BLaER1 (cell line): ENCODE measurements at regions not wholly inside any gene's neighbourhood (a gene's known extent, or its start where the extent isn't known, plus 50 kb on each side); places are given as distances from the start of the nearest gene placed in this dataset.

Experiments used
- H3K27ac ChIP-seq: shearing (Covaris generic); formaldehyde crosslinking; 2 replicates; pipeline ENCODE4 v1.8.1; 2022
- H3K27me3 ChIP-seq: shearing (Covaris generic); formaldehyde crosslinking; 2 replicates; pipeline ENCODE4 v1.8.1; 2022
- H3K36me3 ChIP-seq: shearing (Covaris generic); formaldehyde crosslinking; 2 replicates; pipeline ENCODE4 v1.8.1; 2022
- H3K4me1 ChIP-seq: shearing (Covaris generic); formaldehyde crosslinking; 2 replicates; pipeline ENCODE4 v1.8.1; 2022
- H3K4me2 ChIP-seq: shearing (Covaris generic); formaldehyde crosslinking; 2 replicates; pipeline ENCODE4 v1.8.1; 2022
- H3K4me3 ChIP-seq: shearing (Covaris generic); formaldehyde crosslinking; 2 replicates; pipeline ENCODE4 v1.8.1; 2022
- H3K9ac ChIP-seq: shearing (Covaris generic); formaldehyde crosslinking; 2 replicates; pipeline ENCODE4 v1.8.1; 2022
- H3K9me3 ChIP-seq: shearing (Covaris generic); formaldehyde crosslinking; 2 replicates; pipeline ENCODE4 v1.8.1; 2022
- H4K20me1 ChIP-seq: shearing (Covaris generic); formaldehyde crosslinking; 2 replicates; pipeline ENCODE4 v1.8.1; 2022
- Cebpa-rat ChIP-seq: shearing (Covaris generic); IDR thresholded peaks from 2 replicates; pipeline ENCODE4 v1.8.1; 2022

DNA sequence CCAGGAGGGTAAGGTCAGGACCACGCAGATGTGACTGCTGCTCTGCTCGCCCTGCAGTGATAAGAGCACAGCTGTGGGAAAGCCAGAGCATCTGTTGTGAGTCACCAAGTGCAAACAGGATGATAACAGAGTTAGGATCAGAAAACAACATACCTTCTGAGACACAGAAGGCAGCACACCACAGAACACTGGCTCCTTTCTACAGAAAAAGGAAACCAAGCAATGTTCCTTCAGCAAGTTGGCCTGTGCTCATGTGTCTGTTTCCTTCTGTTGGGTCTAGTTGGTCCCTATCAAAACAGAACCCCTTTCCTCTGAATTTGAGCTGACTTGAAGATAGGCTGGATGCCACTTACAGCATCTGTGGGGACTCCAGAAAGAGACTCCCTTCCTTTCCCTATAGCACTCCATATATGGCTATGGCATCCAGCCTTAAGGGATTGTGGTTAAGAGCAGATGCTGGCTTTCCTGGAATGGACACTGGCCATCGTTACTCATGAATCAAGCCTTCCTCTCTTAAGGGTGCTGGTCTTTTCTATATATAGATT is 440.7 kb upstream of the THBS1 start:
- Histone ChIP-seq H3K9ac (no peak overlapping the region), H3K9me3 (no peaks in the 10 kb centered on the region), H3K27me3 (no peaks in the 10 kb centered on the region), H3K4me1 (peaks cover 7% of the 10 kb centered on the region; the same call in 1 of the 2 replicates), H3K27ac (no peak overlapping the region), H3K36me3 (no peaks in the 10 kb centered on the region), H4K20me1 (no peaks in the 10 kb centered on the region), H3K4me3 (no peak overlapping the region), H3K4me2 (no peak overlapping the region)
- no peak for TF ChIP-seq Cebpa-rat

- Histone ChIP-seq H3K36me3 (no peaks in the 10 kb centered on the region), H4K20me1 (no peaks in the 10 kb centered on the region), H3K4me2 (no peak overlapping the region), H3K4me3 (no peak overlapping the region), H3K9me3 (no peaks in the 10 kb centered on the region), H3K4me1 (peaks cover 13% of the 10 kb centered on the region), H3K27me3 (no peaks in the 10 kb centered on the region), H3K9ac (no peak overlapping the region), H3K27ac (no peak overlapping the region)
- no peak for TF ChIP-seq Cebpa-rat
Measured at GRCh38 chr15:39142500-39142899, 438.4 kb upstream of the THBS1 start.

DNA sequence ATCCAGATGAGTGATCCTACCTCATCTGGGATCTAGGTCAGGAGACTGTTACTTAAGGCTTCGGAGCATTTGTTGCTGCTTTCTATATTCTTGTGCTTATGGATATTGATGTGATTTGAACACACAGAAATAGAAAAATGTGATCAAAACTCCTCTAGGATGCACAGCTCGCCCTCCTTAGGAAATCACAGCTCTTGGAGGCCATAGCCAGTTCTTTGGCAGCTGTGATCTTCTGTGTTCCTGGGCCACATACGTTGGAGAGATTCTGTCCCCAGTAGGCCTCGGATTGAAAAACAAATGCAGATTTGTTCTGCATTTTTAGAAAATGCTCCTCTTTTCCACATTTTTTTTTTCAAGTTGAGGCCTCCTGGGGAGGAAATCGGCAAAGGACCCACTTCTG is 437.4 kb upstream of the THBS1 start:
- H3K4me3 ChIP-seq, result no peak overlapping the region
- TF ChIP-seq Cebpa-rat, result no peak

GRCh38 chr15:39144051-39144450 is 436.8 kb upstream of the THBS1 start:
- TF ChIP-seq Cebpa-rat, result no peak
- no peaks in the 10 kb centered on the region for H4K20me1 ChIP-seq
- no peak overlapping the region for H3K4me3 ChIP-seq
- H3K4me2 ChIP-seq, result no peak overlapping the region
- no peaks in the 10 kb centered on the region for H3K9me3 ChIP-seq
- H3K36me3 ChIP-seq, result no peaks in the 10 kb centered on the region
- H3K4me1 ChIP-seq, result peaks cover 17% of the 10 kb centered on the region
- no peak overlapping the region for H3K9ac ChIP-seq
- no peaks in the 10 kb centered on the region for H3K27me3 ChIP-seq
- no peak overlapping the region for H3K27ac ChIP-seq

More for the DNA sequence above, 437.4 kb upstream of the THBS1 start:
- Histone ChIP-seq H4K20me1 (no peaks in the 10 kb centered on the region), H3K9me3 (no peaks in the 10 kb centered on the region), H3K9ac (no peak overlapping the region), H3K4me1 (peaks cover 17% of the 10 kb centered on the region), H3K4me2 (no peak overlapping the region), H3K36me3 (no peaks in the 10 kb centered on the region), H3K27ac (no peak overlapping the region), H3K27me3 (no peaks in the 10 kb centered on the region)

- peaks cover 17% of the 10 kb centered on the region for H3K4me1 ChIP-seq
- no peaks in the 10 kb centered on the region for H3K9me3 ChIP-seq
- TF ChIP-seq Cebpa-rat, result no peak
- no peaks in the 10 kb centered on the region for H4K20me1 ChIP-seq
- no peak overlapping the region for H3K4me3 ChIP-seq
- H3K9ac ChIP-seq, result no peak overlapping the region
- no peak overlapping the region for H3K27ac ChIP-seq
- H3K27me3 ChIP-seq, result no peaks in the 10 kb centered on the region
- no peak overlapping the region for H3K4me2 ChIP-seq
- no peaks in the 10 kb centered on the region for H3K36me3 ChIP-seq
Measured at GRCh38 chr15:39144613-39145499, 436.0 kb upstream of the THBS1 start.

DNA sequence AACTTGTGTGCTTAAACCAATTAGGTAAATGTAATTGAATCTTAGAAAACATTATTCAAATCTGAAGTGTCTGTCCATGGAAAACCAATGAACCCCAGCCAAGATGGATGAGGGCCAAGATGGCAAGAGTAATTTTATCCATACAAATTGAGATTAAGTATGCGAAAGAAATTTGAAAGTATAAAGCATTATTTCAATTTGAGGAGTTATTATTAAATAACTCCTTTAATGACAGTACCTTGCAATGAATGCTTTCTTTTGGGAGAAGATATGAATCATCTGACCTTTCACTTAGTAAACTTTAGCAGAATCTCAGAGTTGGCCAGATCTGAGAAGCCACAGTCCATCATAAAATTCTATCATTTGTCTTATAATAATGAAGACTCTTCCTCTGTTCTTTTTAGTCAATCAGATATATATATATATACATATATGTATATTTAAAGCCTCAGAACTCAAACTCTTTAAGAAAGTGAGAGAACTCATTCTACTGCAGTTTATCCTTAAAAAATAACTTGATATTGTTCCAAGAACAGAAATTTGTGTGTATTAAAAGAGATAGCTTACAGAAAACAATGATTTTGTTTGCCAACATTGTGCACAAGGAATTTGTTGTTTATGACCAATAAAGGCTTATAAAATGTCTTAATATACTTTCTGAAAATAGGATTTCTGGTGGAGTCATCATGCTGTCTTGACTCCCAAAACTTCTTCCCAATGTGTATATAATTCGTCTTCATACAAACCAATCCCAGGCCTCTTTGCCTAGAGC is 434.8 kb upstream of the THBS1 start:
- Histone ChIP-seq H3K27ac (no peak overlapping the region), H3K4me2 (no peak overlapping the region), H4K20me1 (no peaks in the 10 kb centered on the region), H3K9ac (no peak overlapping the region), H3K36me3 (no peaks in the 10 kb centered on the region), H3K9me3 (no peaks in the 10 kb centered on the region), H3K4me3 (no peak overlapping the region), H3K4me1 (peaks cover 17% of the 10 kb centered on the region), H3K27me3 (no peaks in the 10 kb centered on the region)
- TF ChIP-seq Cebpa-rat, result no peak

GRCh38 chr15:39149636-39150150 is 431.2 kb upstream of the THBS1 start:
- Histone ChIP-seq H3K9me3 (no peaks in the 10 kb centered on the region), H3K27me3 (no peaks in the 10 kb centered on the region), H3K9ac (no peak overlapping the region), H3K4me1 (peaks cover 13% of the 10 kb centered on the region), H3K27ac (no peak overlapping the region), H4K20me1 (no peaks in the 10 kb centered on the region), H3K36me3 (no peaks in the 10 kb centered on the region), H3K4me3 (no peak overlapping the region), H3K4me2 (no peak overlapping the region)
- TF ChIP-seq Cebpa-rat, result no peak

DNA sequence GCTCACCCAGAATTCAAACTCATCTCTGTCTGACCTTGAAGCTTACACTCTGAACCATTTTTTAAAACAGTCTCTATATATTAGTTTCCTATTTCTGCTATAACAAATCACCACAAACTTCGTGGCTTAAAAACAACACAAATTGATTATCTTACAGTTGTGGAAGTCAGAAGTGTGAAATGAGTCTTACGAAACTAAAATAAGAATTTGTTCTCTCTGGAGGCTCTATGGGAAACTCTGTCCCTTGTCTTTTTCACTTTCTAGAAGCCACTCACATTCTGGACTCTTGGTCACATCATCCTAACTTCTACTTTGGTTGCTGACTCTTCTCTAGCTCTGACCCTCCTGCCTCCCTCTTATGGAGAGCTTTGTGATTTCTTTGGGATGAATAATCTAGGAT is 429.3 kb upstream of the THBS1 start:
- Histone ChIP-seq H4K20me1 (no peaks in the 10 kb centered on the region), H3K4me1 (peaks cover 10% of the 10 kb centered on the region), H3K9ac (no peak overlapping the region), H3K27ac (no peak overlapping the region), H3K4me3 (no peak overlapping the region), H3K36me3 (no peaks in the 10 kb centered on the region), H3K9me3 (no peaks in the 10 kb centered on the region), H3K4me2 (no peak overlapping the region), H3K27me3 (no peaks in the 10 kb centered on the region)
- TF ChIP-seq Cebpa-rat, result no peak

DNA sequence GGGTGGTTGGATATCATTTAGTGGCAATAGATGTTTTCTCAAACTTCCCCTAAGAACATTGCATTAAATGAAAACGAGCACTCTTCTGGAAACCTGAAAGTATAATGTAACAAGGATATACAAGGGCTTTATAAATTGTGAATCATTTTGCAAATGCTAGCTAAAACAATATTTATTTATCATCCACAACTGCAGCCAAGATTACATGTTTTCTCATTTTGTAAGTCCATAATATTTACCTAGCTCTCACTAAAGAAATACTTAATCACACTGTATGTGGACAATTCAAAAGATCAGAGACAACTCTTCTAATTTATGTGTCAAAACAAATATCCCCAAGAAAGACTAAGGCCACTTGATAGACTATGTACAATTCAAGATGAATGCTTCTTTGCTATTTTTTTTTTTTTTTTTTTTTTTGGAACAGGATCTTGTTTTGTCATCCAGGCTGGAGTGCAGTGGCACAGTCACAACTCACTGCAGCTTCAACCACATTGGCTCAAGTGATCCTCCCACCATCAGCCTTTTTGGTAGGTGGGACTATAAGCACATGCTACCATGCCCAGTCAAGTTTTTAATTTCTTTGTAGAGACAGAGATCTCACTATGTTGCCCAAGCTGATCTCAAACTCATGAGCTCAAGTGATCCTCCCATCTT is 427.7 kb upstream of the THBS1 start:
- TF ChIP-seq Cebpa-rat, result no peak
- H3K27ac ChIP-seq, result no peak overlapping the region
- no peak overlapping the region for H3K4me2 ChIP-seq

More for the DNA sequence above, 427.7 kb upstream of the THBS1 start:
- H3K4me1 ChIP-seq, result no peaks in the 10 kb centered on the region
- no peak overlapping the region for H3K9ac ChIP-seq
- no peaks in the 10 kb centered on the region for H3K36me3 ChIP-seq
- H4K20me1 ChIP-seq, result no peaks in the 10 kb centered on the region
- no peaks in the 10 kb centered on the region for H3K9me3 ChIP-seq
- H3K4me3 ChIP-seq, result no peak overlapping the region
- H3K27me3 ChIP-seq, result no peaks in the 10 kb centered on the region
